Hepatocyte (in vitro differentiated cells): ENCODE measurements at regions not wholly inside any gene's neighbourhood (a gene's known extent, or its start where the extent isn't known, plus 50 kb on each side); places are given as distances from the start of the nearest gene placed in this dataset.

Experiments used
- DNase-seq: peaks from one replicate; pipeline ENCODE4 v3.0.0-alpha.2; 2016; ENCODE audit warnings: low spot score
- H2AFZ ChIP-seq: fragments of 200-600 bp; sonication (generic); 2 replicates; pipeline ENCODE4 v1.6.0; 2016; ENCODE audit warnings: antibody characterized with exemption, mild to moderate bottlenecking
- H3K27ac ChIP-seq: fragments of 200-600 bp; sonication (generic); 2 replicates; pipeline ENCODE4 v1.5.1; 2016; ENCODE audit warnings: mild to moderate bottlenecking
- H3K27me3 ChIP-seq: fragments of 200-600 bp; sonication (generic); 2 replicates; pipeline ENCODE4 v1.6.1; 2016
- H3K36me3 ChIP-seq: fragments of 200-600 bp; sonication (generic); replicated peaks from 2 replicates; pipeline ENCODE4 v1.5.1; 2016; ENCODE audit warnings: low read depth; ENCODE audit not compliant: insufficient read depth
- H3K4me1 ChIP-seq: fragments of 200-600 bp; sonication (generic); 2 replicates; pipeline ENCODE4 v1.5.1; 2016; ENCODE audit warnings: mild to moderate bottlenecking, moderate library complexity; ENCODE audit not compliant: insufficient read depth
- H3K4me2 ChIP-seq: fragments of 200-600 bp; sonication (generic); 2 replicates; pipeline ENCODE4 v1.6.0; 2016
- H3K4me3 ChIP-seq: fragments of 200-600 bp; sonication (generic); 2 replicates; pipeline ENCODE4 v1.5.1; 2016; ENCODE audit warnings: mild to moderate bottlenecking
- H3K79me2 ChIP-seq: fragments of 200-600 bp; sonication (generic); 2 replicates; pipeline ENCODE4 v1.6.0; 2017; ENCODE audit warnings: mild to moderate bottlenecking
- H3K9me2 ChIP-seq: fragments of 200-600 bp; sonication (generic); replicated peaks from 2 replicates; pipeline ENCODE4 v1.6.0; 2017; ENCODE audit warnings: mild to moderate bottlenecking; ENCODE audit not compliant: insufficient read depth
- H3K9me3 ChIP-seq: fragments of 200-600 bp; sonication (generic); 2 replicates; pipeline ENCODE4 v1.5.1; 2016; ENCODE audit warnings: low read depth, mild to moderate bottlenecking
- H4K20me1 ChIP-seq: fragments of 200-600 bp; sonication (generic); 2 replicates; pipeline ENCODE4 v1.6.0; 2016; ENCODE audit warnings: mild to moderate bottlenecking; ENCODE audit not compliant: insufficient read depth, poor library complexity, severe bottlenecking
- EZH2 ChIP-seq: fragments of 200-600 bp; sonication (generic); IDR thresholded peaks from 2 replicates; pipeline ENCODE4 v1.6.1; 2016; ENCODE audit warnings: antibody characterized with exemption, mild to moderate bottlenecking, borderline replicate concordance
- EZH2phosphoT487 ChIP-seq: fragments of 200-600 bp; sonication (generic); IDR thresholded peaks from one replicate; pipeline ENCODE4 v1.6.1; 2018; ENCODE audit warnings: antibody characterized with exemption, mild to moderate bottlenecking, low read depth, moderate library complexity; ENCODE audit not compliant: unreplicated experiment, severe bottlenecking
- WGBS: methylation state at CpG from one replicate; pipeline ENCODE4 v1.1.6; 2016; ENCODE audit warnings: low lambda C conversion rate; ENCODE audit errors: missing lambda C conversion rate; 5-methylcytosine and 5-hydroxymethylcytosine counted together
- TF ChIP-seq, protein P1 (sequence below): fragments of 200-600 bp; sonication (generic); IDR thresholded peaks from 2 replicates; pipeline ENCODE4 v1.5.1; 2016; ENCODE audit warnings: antibody characterized with exemption, mild to moderate bottlenecking; ENCODE audit not compliant: poor library complexity

- no peaks in the 10 kb centered on the region for H3K9me2 ChIP-seq
- WGBS = 87% methylated on average over 3 of the region's 3 CpGs
- H3K4me1 ChIP-seq = no peaks in the 10 kb centered on the region
- no peaks in the 10 kb centered on the region for H4K20me1 ChIP-seq
- no peaks in the 10 kb centered on the region for H3K9me3 ChIP-seq
- TF ChIP-seq, protein P1, sequence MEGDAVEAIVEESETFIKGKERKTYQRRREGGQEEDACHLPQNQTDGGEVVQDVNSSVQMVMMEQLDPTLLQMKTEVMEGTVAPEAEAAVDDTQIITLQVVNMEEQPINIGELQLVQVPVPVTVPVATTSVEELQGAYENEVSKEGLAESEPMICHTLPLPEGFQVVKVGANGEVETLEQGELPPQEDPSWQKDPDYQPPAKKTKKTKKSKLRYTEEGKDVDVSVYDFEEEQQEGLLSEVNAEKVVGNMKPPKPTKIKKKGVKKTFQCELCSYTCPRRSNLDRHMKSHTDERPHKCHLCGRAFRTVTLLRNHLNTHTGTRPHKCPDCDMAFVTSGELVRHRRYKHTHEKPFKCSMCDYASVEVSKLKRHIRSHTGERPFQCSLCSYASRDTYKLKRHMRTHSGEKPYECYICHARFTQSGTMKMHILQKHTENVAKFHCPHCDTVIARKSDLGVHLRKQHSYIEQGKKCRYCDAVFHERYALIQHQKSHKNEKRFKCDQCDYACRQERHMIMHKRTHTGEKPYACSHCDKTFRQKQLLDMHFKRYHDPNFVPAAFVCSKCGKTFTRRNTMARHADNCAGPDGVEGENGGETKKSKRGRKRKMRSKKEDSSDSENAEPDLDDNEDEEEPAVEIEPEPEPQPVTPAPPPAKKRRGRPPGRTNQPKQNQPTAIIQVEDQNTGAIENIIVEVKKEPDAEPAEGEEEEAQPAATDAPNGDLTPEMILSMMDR = no peak
- TF ChIP-seq EZH2phosphoT487 = no peak
- no peak for TF ChIP-seq EZH2
- H3K4me3 ChIP-seq = no peak overlapping the region
- H3K27me3 ChIP-seq = no peaks in the 10 kb centered on the region
- no peaks in the 10 kb centered on the region for H3K36me3 ChIP-seq
- no peak overlapping the region for H3K4me2 ChIP-seq
- no peaks in the 10 kb centered on the region for H3K79me2 ChIP-seq
- no peak for DNase-seq
- no peak overlapping the region for H2AFZ ChIP-seq
- H3K27ac ChIP-seq = no peak overlapping the region
Observed at GRCh38 chr10:33120275-33120674, 162.2 kb upstream of the ITGB1 start.

- H3K9me2 ChIP-seq = no peaks in the 10 kb centered on the region
- H3K27ac ChIP-seq = no peak overlapping the region
- no peaks in the 10 kb centered on the region for H3K79me2 ChIP-seq
- 98% methylated on average over 6 of the region's 6 CpGs for WGBS
- no peak overlapping the region for H3K4me3 ChIP-seq
- no peak overlapping the region for H3K4me2 ChIP-seq
- no peaks in the 10 kb centered on the region for H4K20me1 ChIP-seq
- no peaks in the 10 kb centered on the region for H3K27me3 ChIP-seq
- H3K36me3 ChIP-seq = no peaks in the 10 kb centered on the region
- TF ChIP-seq EZH2 (no peak), EZH2phosphoT487 (no peak)
- TF ChIP-seq, protein P1 = no peak
- no peak for DNase-seq
- no peaks in the 10 kb centered on the region for H3K9me3 ChIP-seq
- peaks cover 18% of the 10 kb centered on the region for H3K4me1 ChIP-seq
- no peak overlapping the region for H2AFZ ChIP-seq
Observed at GRCh38 chr10:33117816-33118215, 159.8 kb upstream of the ITGB1 start.

DNA sequence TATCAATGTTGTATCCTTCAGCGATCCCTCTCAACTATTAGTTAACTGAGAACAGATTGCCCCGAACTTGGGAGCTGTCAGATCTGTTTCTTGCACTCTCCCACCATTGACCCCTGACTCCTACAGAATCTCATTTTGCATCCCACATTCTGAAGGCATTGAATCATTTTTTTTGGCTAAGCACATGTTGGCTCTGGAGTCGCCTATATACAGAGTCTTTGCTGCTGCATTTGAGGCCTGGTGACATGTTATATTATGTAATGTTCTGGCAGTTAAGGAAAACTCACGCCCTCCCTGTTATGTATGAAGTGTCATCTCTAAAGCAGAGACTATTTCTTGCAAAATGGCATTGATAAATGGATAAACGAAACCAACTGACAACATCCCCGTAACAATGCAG is 159.2 kb upstream of the ITGB1 start:
- TF ChIP-seq EZH2phosphoT487 (no peak), EZH2 (no peak)
- TF ChIP-seq, protein P1 = no peak
- Histone ChIP-seq H3K9me2 (no peaks in the 10 kb centered on the region), H3K27me3 (no peaks in the 10 kb centered on the region), H3K4me3 (no peak overlapping the region), H3K9me3 (no peaks in the 10 kb centered on the region), H3K27ac (no peak overlapping the region), H3K4me1 (peaks cover 20% of the 10 kb centered on the region), H3K36me3 (no peaks in the 10 kb centered on the region), H2AFZ (no peak overlapping the region), H3K4me2 (no peak overlapping the region), H3K79me2 (no peaks in the 10 kb centered on the region), H4K20me1 (no peaks in the 10 kb centered on the region)
- no peak for DNase-seq
- WGBS = 88% methylated on average over 6 of the region's 6 CpGs
